SH-SY5Y (cell line): ENCODE measurements at regions not wholly inside any gene's neighbourhood (a gene's known extent, or its start where the extent isn't known, plus 50 kb on each side); places are given as distances from the start of the nearest gene placed in this dataset.

Source experiments
- GATA2 ChIP-seq: IDR thresholded peaks from 2 replicates; pipeline ENCODE4 v1.6.1; 2011; ENCODE audit warnings: mild to moderate bottlenecking, low read depth, low read length
- GATA3 ChIP-seq: IDR thresholded peaks from 2 replicates; pipeline ENCODE4 v1.6.1; 2011; ENCODE audit warnings: low read depth, mild to moderate bottlenecking, low read length, moderate library complexity

DNA sequence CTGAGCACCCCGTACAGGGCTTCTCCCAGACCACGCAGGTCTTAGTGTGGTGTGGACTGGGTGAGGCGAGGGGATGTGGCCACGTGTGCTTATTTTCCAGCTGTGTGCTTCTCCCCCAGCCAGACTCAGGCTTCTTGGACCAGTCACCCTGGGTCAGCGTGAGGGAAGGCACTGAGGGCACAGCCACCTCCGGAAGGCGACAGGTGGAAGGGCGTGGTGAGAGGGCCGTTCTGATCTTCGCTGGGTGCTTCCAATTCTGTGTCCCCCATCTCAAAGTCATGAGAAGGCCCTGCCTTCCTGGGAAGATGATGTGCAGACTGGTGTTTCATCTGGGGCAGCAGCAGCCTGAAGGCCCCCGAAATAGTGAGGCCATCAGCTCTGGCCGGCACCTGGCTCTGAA is 169.7 kb upstream of the MYCN start:
- TF ChIP-seq GATA3, result no peak
- TF ChIP-seq GATA2, result no peak
